NCI-H526 treated with DMSO at 0.1 percent for 48 hours (cell line): ENCODE measurements at regions not wholly inside any gene's neighbourhood (a gene's known extent, or its start where the extent isn't known, plus 50 kb on each side); places are given as distances from the start of the nearest gene placed in this dataset.
A peak's percentile ranks its signal among the peaks of the same experiment; 100 is the strongest.

Experiments used
- DNase-seq: peaks from one replicate; lab custom pipeline; 2025; lab: John Stamatoyannopoulos, UW

DNA sequence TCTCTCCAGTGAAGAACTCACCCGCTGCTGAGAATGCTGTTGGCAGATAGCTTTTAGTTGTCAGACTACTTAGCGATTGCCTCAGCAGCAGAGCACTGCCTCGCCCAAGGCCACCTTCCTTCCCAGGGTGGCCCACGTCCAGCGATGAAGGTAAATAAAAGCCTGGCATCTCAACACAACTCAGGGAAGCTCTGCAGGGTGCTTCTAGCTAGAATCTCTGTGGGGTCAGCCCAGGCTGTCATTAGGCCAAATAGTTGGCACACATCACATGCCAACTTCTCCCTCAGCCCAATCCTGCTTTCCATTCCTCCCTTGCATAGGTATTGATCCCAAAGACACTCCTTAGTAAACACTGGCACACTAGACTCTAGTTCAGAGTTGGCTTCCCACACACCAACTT is 368.1 kb upstream of the TMTC1 start:
- DNase-seq: no peak

DNA sequence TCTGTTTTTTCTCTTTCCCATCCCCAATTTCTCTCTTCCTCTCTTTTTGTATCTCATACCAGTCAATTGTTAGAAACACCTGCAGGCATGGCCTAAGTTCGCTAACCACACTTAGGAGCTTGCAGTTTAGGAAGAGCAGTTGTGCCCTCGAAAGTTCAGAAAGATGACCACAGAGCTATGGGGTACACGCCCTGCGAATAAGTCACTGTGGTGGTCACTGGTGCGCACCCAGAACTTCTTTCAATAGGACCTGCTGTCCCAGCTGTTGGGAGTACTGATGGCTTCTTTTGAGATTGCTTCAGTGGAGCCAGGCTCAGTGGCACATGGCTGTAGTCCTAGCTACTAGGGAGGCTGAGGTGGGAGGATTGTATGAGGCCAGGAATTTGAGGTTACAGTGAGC is 362.8 kb upstream of the TMTC1 start:
- DNase-seq: no peak

DNA sequence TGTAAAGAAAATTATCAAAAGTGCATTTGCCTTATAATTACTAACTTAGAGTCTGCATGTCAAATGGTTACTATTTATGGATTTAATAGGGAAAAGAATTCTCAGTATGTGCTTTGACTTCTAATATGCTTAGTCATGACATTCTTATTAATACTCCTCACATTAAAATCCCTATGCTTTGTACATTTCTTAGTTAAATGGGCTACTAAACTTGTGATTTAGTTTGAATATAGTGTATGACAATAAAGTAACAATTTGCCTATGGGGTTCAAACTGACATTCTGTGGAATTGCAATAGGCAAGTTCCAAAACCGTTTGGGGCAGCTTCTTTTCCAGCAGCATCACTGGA is 361.9 kb upstream of the TMTC1 start:
- DNase-seq: no peak

DNA sequence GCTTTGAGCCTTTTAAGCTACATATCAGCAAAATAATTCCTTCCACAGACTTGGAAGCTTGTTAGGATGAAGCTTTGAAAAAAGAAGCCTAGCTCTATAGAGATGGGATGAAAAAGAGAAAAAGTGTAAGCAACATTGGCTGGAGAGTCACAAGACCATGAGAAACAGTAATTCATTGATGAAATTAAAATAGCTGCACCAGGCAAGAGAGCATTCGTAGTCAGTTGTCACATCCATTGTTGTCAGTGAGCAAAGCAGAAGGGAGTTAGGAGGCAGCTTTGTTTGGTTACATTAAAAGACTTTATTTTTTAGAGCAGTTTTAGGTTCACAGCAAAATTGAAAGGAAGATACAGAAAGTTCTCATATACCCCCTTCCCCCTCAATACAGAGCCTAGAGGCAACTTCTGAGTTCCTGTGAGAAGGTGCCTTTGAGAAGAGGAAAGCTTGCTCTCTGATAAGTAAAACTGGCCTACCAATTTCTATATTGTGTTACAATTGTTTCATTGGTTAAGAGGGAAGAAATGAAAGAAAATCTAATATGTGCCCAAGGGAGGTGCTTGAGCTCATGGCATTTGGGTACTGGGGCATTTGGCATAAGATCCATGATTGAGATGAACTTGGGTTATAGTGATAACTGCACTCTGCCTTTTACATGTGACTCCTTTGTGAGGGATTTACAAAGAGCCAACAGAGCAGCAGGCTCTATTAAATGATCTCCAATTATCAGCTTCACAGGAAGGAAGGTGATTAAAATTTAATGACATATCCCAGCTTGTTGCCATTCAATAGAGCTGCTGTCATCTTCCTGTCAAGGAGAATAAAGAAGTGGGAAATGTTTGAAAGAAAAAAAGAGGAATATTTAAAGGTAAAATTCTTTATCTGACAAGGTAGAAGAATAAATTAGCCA is 361.3 kb upstream of the TMTC1 start:
- no peak for DNase-seq

DNA sequence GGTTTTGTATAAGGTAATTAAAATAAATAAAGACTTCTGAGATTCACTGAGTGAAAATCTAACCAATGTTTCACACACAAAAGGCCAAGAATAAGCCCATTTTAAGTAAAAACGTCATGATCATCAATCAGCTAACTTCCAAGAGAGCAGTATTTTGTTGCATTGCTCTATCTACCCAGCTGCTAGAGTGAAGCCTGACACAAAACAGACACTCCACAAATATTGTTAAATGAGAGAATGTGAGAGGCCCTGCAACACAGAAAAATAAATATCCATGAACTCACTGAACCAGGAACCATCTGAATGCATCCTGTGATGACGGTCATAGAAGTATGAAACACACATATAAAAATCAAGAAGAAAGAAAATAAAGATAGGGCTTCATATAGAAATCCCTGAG is 358.6 kb upstream of the TMTC1 start:
- no peak for DNase-seq

DNA sequence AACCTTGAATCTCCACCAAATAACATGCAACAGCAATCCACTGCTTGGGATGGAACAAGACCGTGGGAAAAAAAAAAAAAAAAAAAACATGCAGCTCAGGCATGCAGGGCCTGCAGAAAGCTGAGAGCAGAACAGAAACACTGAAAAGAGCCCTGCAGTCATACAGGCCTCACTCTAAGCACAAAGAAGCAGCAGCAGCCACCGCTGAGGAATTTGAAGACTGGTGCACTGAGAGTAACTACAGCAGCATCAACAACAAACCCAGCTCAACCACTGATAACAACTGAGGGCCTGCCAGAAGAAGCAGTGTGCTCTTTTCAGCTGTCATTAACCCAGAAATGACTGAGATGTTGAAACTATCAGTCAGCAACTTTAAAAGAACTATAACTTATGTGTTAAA is 354.7 kb upstream of the TMTC1 start:
- DNase-seq: no peak

DNA sequence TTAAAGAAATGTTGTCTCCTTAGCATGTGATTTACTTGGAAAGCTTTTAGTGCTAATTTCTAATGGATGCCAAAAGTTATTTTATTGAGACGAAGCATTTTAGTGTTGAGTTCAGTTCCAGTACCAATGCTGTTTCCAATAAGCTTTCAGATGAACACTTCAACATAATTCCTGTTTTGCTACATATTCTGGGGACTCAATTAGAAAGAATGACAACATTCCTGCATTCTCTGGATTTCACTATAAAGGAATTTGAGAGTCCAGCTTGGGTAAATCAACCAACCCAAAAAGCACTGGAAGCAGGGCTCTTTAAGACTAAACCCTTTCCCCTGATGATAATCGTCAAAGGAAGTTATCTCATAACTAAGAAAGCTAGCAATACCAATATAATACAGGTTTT is 353.0 kb upstream of the TMTC1 start:
- DNase-seq: no peak

DNA sequence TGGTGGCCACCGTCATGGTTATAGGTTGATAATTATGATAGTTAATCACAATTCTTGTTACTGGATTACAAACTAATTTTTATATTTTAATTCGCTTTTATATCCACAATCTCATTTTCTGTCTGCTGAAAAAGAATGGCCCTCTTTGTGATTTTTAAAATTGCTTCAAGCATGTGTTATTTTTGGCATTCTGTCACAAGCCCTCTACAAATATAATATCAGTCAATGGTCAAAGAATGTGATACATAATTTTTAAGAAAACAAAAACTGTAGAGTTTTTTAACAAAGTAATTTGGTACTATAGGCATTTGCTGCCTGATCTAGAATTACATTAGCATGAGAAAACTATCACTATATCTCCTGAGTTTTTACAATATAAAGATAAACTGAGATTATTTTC is 352.0 kb upstream of the TMTC1 start:
- DNase-seq: no peak

DNA sequence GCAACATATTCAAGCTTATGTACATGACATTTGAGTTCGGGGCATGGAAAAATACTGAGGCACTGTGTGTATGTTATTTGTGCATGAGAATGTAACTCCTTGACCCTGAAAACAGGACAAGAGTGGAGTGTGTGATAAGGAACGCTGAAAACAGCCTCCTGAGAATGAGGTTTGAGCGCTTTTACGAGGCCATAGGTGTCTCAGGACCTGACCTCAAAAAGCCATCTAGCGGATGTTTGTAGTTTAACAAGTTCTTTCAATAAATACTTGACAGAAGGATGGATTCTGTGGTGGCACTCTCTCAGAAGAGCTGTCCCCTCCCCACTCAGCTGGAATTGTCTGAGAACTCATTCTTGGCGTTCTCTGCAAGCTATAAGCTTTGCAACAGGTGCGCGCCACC is 350.5 kb upstream of the TMTC1 start:
- DNase-seq: peak; percentile 1

DNA sequence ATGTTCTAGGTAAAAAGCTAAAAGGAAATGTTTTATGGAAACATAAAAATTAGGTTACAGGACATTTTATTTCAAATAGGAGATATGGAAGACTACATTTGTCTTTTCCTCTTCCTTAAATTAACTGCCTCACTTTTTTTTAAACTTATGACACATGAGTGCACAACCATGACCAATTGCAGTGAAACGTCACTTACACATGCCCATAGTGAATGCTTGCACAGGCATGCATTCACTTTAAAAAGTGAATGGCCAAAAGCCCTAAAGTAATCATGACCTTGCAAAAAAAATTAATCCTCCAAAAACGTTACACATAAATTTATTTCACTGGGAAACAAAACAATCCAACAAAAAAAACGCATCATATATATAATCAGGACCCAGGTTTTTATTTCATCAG is 343.2 kb upstream of the TMTC1 start:
- DNase-seq: no peak

DNA sequence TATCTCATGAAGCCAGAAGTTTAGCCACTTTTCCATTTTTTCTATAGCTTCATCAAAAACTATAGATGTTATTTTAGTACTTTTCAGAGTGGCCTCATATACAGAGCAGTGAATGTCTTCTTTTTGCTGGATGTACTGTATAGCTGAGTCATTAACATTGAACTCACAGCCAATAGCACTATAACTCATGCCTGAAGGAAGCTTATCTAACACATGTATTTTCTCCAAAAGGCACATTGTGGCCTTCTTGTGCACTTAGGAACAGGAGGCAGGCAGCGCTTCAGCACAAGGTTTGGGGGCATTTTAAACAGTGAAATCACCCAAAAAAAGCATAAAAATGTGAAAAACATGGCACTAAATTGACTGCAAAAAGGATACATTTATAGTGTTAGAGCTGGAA is 336.8 kb upstream of the TMTC1 start:
- no peak for DNase-seq

DNA sequence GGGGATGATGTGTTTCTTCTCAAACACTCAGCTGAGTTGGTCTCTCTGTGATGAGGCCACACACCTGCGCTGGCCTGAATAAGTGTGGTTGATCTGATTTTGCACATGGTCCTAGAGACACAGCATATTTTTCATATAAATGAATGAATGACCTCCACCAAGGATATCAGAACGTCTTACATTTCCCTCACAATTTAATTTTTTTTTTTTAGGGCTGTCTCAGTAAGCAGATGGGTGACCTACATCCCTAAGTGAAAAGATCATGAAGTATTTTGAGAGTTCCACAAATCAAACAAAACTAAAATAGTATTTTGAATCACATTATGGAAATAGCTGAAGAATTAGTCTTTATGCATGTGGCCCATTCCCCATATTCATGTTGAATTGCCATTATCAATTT is 333.7 kb upstream of the TMTC1 start:
- no peak for DNase-seq

DNA sequence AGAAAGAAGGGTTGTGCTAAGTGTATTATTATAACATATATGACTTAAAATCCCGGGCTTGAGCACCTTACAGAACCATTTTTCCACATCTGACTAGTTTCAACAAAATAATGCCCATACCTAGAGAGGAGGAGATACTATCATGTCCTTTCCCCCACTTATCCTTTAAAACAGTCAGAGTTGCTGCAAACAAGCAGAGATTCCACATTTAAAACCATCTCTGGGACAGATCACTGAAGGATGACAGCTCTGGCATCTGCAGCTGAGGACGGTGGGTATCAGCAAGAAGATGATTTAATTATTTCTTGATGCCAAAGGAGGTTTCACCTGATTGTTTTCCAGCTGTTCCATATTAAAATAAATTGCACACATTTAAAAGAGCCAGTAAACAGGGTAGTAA is 328.0 kb upstream of the TMTC1 start:
- no peak for DNase-seq

DNA sequence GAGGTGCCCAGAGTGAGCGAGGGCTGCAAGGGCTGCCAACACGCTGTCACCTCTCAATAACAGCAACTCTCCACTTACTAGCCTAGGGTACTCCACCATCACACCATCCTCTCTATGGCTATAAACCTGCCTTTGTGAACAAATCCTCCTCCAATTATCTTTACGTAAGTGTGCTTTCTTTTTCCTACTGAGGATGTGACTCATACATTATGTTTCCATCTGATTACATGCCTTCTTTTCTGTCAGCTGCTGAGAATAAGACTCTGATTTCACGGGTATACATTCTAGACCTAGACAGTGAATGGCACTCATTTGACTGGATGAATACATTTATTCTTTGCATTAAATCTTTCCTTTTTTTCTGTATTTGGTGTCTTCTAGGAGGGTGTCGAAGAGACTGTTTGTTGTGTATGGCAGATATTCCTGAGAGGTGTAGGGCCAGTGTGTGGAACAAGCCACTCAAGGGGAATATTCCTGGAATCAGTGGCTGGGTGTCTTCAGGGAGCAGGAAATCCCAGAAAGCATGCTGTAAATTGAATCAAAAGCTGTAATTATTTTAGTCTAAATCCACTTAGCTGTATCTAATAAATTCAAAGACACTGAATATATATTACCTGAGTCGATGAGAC is 327.3 kb upstream of the TMTC1 start:
- DNase-seq: no peak

DNA sequence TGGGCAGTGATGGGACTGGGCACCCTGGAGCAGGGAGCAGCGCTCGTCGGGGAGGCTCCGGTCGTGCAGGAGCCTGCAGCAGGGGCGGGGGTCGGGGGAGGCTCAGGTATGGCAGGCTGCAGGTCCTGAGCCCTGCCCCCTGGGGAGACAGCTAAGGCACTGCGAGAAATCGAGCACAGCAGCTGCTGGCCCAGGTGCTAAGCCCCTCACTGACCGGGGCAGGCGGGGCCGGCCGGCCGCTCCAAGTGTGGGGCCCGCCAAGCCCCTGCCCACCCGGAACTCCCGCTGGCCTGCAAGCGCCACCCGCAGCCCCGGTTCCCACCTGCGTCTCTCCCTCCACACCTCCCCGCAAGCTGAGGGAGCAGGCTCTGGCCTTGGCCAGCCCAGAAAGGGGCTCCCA is 326.8 kb upstream of the TMTC1 start:
- DNase-seq: no peak

DNA sequence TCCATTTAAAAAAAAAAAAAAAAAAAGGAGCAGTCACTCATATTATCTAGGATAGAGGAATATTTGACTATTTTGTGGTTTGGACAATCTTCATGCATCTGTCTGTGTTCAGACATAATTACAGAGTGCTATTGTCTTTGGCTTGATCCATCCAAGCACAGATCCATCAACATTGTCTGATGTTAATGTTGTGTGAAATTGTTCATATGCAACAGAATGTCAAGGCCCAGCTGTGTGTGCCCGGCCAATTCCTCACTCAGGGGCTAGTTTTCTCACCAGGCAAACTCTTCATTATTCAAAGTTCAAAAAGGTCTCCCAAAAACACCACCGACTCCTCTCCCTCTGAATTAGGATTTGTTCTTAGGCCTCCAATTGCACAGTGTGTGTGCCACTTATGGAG is 324.9 kb upstream of the TMTC1 start:
- no peak for DNase-seq

DNA sequence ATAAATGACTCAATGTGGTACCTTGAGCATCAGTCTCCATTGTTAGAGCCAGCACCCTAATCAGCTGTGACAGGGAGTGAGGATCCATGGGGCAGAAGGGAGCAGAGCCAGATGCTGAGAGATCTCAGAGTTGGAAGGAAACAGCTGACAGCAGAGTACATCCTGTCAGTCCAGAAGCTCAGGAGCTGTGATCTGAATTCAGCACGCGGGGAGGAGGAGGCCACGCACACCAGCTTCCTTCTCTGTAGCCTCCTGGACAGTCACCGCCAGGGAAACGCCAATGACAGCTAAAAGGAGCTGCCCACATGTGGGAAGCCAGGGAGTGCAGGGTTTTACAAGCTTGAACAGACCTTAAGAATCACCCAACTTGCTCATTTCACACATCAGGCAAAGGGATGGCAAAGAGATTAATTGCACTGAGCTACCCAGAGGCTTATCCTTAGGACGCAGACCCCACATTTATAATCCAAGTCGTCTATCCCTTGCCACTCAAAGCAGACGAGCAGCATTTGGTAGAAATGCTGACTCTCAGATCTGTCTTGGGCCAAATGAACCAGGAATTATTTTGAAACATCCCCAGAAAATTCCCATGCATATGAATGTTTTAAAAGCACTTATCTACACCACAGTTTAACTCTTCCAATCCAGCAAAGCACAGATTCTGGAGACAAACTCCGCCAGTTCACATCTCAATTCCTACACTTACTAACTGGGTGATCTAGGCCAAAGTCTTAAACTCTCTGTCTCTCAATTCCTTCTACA is 322.6 kb upstream of the TMTC1 start:
- DNase-seq: no peak

DNA sequence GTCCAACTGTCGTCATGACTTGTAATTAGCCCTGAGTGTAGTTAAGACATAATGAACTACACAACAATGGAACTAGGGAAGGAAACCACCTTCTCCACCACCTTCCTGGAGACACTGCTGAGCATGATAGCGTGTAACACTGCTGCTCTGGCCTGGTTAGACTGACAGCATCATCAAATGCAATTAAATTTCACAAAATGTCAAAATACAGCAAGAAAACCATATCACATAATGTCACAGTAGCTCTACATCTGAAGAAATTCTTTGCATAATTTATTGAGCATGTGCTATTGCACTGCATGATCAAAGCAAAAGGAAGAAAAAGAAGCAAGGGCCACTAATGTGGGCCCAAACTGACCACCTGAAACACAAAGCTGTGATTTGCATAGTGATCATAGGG is 321.8 kb upstream of the TMTC1 start:
- no peak for DNase-seq

DNA sequence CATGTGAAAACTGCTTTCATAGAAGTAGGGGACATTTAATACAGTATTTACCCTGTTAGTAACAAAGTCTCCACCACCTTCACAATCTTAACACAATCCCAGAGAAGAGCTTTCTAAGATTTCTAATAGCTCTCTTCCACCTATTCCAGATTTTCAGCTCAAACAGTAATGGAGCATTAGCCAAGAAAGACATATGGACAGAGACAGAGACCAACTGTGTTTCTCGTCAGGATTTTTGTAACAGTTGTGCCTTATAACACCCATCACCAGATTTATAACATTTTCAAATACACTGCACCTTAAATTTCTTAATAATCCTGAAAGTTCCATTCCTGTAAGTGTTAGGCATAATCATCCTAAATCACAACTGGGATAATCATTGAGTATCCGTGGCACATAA is 321.2 kb upstream of the TMTC1 start:
- no peak for DNase-seq

DNA sequence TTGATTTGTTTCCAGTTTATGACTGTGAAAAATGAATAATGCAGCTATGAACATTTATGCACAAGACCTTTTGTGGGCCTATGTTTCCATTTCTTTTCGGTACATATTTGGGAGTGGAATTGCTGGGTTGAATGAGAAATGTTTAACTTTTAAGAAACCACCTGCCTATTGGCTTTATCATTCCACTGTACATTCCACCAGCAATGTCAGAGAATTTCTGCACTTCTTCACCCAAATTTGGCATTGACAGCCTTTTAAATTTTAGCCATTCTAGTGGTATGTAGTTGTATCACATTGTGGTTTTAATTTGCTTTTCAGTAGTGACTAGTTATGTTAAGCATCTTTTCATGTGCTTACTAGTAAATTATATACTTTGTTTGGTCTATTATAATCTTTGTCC is 317.0 kb upstream of the TMTC1 start:
- DNase-seq: no peak

DNA sequence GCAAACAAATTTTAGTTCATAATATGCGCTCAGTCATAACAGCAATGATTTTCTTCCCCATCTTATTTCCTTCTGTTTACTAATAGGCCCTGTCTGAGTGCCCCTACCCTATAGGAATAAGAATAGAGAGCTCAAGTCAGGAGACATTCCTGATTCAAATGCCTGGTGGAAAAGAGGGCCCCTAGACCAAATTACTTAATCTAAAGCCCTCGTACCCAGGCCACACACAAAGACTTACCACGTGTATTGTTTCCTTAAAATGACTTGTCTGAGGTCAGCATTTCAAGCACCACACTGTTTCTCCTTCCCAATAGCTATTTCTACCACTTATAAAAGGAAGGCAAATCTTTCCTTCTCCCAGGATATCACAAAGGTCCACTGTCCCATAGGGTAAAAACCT is 314.9 kb upstream of the TMTC1 start:
- DNase-seq: no peak

DNA sequence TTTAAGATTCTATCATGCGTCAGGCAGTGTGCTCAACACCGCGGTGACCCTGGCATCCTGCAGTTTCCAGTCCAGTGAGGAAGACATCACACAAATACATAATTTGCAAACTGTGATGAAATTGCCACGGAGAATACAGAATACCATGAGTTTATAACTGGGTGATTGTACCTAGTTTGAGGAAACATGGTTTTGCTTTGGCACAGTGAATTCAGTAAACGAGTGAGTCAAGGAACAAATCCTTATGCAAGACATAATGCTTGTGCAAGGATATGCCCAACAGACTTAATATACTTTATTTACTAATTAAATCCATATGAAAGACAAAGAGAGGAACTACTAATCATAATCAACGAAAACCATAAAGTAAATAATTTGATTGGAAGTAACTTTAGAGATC is 311.8 kb upstream of the TMTC1 start:
- DNase-seq: no peak

DNA sequence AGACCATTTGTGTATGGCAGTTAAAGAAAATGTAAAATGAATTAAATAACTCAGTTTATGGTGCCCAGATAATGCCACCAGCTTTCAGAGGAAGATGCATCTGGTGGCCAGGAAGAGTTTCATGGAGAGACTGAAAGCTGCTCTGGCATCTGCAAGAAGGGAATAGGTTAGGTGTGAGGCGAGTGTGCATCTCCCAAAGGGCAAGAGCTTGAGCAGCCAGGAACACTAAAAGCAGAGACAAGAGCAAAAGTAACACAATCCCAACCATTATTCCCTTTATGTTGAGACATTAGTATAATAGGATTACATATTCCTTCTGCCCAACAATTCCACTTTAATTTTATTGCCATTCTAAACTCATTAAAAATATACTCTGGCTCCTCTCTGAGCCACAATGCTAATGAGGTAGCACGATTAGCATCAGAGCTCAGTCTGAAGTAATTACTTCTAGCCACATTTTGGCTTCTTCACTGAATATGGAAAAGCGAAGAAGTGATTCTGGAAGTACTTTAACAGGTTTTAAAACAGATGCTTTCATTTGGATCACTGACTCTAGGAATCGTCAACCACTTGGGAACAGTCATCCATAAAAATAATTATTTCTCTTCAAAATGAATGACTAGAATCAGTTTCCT is 309.4 kb upstream of the TMTC1 start:
- no peak for DNase-seq
